ENCODE measurements at regions not wholly inside any gene's neighbourhood (a gene's known extent, or its start where the extent isn't known, plus 50 kb on each side); places are given as distances from the start of the nearest gene placed in this dataset.

DNA sequence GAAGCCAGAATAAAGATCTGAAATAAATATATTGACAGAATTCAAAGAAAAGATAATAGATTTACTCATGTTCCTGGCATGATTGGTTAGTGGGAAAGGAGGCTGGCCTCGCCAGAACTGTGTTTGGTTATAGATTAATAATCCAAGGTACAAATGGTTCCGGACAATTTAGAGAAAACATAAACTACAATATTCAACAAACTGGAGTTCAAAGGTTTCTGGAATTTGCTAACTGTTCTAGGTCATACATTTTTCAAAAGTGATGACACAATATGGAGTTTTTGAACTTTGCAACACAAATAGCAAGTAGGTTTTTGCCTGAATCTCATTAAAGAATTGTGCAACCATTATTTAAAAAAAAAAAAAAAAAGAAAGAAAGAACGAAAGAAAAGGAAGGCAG is 251.7 kb upstream of the SALL1 start:
- DNase-seq: no peak

DNA sequence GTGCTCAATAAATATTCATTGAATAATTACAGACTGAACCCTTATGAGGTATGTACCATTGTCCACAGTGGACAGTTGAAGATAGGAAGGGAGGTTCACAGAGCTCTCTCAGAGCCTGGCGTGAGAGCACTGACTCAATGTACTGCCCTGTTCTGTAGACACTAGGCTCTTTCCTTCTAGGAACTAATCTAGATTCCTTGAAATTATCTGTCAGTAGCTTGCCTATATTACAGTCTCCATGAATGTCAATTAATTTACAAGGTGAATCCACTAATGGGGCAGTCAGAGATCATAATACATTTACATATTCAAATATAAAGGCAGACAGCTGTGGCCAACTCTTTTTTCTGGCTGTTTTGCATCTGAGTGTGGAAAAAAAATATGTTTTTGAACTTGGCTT is 251.2 kb upstream of the SALL1 start:
- DNase-seq: no peak

DNA sequence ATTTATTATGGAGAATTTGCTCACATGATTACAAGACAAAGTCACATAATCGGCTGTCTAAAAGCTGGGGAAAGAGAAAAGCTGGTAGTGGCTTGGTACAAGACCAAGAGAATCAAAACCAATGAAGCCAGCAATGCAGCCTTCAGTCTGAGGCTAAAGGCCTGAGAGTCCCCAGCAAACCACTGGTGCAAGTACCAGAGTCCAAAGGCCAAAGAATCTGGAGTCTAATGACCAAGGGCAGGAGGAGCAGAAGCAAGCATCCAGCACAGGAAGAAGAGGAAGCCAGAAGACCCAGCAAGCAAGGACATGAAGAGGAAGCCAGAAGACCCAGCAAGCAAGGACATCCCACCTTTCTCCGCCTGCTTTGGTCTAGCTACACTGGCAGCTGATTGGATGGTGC is 250.6 kb upstream of the SALL1 start:
- DNase-seq: no peak

DNA sequence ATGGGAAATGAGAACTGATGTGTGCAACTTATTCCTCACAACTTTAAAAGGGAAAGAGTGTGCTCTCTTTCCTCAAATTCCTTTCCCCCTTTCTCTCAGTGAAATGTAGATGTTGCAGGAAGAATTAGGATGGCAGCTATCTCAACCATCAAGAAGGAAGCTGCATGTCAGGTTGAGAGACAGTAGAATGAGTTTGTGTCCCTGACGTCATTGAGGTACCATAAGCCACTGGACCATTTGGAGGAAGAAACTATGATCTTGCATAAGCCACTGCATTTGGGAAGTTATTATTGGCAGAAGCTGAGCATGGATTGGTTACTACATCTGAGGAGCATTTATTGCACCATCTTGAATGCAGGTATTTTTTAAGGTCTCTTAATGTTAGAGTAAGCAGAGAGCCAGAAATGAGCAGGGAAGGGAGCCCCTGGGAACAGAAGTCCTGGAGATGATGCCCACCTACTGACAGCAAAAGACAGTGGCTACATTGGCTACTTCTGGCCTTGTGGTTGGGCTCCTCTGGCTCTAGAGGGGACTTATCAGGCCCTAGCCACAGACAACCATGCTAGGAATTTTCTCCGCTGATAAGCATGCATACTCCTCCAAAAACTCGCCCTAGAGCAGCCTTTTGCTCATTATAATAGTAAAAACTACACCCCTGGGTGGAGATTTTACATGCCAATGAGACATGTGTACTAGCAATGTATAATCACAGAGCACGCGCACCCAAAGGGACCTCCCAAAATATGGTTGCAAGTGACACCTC is 249.0 kb upstream of the SALL1 start:
- no peak for DNase-seq

DNA sequence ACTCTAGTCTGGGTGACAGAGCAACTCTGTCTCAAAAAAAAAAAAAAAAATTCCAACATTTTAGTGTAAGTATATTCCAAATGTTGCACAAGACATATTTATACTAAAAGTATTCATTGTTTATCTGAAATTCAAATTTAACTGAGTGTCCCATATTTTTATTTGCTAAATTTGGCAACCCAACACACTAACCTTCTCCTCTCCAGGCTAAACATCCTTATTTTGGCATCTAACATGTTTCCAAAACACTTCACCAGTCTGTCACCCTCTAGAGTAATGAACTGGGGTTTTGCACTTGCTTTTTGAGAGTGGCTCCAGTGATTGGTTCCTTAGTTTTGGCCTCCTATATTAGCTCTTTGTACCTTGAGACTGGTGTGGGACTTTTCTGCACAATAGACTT is 243.4 kb upstream of the SALL1 start:
- DNase-seq: no peak

DNA sequence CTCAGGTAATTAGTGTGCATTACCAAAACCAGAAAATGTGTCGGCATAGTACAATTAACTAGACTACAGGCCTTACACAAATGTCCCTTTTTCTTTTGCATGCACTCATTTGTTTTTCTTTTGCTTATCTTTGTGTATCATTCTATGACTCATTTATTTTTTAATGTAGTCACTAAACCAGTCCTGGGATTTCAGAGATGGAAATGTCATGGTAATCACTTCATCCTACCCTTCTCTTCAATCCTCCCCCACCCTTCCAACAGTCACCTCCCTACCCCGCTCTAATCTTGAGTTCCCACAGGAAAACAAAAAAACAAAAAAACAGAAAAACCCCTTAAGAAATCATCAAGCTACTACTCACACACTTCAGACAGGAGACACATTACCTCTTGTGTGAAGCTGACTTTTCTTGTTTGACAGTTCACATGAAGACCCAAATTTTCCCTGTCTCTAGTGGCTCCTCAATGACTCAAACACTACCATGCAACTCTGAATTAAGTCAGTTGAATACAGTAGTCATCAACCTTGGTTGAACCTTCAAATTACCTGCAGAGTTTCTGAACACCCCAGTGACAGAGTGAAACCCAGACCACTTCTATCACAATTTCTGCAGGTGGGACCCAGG is 242.4 kb upstream of the SALL1 start:
- no peak for DNase-seq

DNA sequence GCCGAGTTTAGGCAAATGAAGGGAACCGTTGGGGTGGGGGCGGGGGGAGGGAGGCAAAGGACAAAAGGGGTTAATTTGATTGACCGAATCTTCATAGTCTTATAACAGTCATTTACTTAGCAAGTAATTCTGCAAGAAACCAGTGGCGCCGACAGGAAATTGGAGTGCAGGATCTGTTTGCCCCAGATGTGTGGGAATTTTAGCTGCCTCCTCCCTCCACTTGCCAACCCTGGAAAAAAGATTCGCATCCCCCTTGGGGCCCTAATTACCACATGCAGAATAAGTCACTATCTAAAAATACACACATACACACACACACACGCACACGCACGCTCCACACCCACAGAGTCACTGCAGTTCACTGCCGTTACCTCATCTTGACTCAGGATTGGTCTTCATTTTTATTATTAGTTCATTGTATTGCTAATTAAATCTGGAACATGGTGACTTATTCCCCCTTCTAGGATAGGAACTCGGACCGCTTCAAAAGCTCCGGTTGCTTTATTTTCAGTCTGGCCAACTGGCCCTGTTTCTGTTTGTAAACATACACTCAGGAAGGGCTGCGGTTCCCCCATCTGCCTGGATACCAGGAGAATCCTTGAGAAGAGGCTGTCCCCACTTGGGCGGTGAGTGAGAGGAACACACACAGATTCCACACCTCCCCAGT is 241.6 kb upstream of the SALL1 start:
- DNase-seq: no peak

DNA sequence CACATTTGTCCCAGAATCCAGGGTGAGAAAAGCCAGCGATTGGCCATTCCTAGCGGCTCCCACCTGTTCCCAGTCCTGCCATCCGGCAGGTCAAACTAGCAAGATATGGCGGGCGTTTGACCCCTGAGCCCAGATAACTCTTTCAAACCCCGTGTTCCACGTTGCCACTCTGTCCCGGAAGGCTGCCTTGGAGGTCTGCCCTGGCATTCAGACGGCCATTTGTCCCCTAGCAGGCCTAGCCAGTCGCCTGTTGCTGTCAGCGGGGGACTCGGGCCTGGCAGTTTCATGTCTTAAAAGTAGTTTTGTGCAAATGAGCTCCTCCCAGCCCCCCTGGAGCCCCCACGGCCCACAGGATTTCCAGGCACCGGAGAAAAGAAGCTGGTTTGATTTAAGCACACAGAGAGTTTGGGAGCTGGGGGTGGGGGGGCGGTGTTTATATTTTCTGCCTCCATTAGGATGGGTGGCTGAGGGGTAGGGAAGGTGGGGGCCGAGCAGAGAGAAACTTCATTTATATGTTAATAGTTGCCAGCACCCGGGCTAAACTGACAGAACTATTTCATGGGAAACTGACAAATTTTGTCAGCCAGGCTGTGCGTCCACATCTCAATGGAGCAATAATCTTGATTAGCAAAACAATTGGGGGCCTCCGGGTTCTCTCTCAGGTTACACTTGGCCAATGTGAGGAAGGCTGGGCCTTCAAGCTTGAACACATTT is 240.9 kb upstream of the SALL1 start:
- no peak for DNase-seq

DNA sequence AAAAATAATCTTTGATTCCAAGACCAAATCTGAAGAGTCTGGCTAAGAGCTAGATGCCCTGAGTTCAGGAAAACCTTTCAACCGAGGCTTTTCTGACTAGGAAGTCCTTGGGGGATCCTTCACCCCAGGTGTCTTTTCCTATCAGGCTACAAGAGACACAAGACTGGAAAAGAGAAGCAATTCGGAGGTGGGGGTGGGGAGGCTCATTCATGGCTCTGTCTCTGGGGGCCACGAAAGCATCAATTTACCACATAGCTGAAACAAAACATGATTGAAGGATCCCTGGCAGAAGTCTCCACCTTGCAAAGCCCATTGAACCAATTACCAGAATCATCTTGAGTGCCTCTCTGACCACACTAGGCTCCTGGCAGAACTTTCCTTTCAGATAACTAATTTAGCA is 239.8 kb upstream of the SALL1 start:
- DNase-seq: no peak

DNA sequence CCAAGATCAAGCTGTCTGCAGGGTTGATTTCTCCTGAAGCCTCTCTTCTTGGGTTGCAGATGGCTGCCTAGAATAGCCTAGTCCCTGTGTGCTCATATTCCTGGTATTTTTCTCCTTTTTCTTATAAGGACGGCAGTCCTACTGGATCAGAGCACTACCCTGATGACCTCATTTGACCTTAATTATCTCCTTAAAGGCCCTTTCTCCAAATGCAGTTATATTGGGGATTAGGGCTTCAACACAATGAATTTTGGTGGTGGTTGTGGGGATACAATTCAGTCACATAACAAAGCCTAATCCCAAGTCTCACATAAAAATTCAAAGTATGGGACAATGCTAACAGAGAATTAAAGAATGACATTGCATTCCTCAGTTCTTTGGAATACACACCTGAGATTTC is 238.8 kb upstream of the SALL1 start:
- DNase-seq: no peak

DNA sequence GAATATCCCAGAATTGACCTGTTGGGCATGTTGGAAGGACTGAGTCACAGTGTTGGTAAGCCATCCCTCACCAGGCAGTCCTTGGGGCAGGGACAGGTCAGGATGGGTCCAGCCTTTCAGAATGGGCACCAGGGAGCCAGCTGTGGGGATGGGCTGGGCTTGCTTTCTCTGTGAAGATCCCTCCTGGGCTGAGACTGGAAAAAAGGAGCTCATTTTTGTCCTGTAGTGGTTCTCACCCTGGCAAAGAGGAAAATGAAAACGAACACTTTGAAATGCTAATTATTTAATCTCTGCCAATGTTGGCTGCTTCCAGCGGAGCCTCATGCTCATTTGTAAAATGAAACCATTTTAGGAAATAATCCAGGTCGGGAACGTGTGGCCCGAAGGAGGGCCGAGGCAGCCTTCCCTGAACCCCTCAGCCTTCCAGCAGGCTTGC is 237.5 kb upstream of the SALL1 start:
- no peak for DNase-seq

DNA sequence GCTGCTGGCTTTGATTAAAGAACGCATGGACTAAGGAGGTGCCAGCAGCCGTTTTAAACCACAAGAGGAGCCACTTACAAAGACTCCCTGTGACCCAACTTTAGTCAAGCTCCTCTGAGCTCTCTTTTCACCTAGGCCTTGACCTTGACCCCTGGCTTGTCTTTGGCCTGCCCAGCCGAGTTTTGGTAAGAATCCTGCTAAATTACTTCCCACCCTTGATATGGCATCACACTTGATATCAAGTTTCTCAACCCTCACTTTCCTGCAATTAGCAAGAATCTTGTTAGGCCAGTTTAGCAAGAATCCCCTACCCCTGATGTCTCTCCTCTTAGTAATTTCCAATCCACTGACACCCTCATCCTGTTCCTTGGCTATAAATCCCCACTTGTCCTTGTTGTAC is 232.8 kb upstream of the SALL1 start:
- no peak for DNase-seq

DNA sequence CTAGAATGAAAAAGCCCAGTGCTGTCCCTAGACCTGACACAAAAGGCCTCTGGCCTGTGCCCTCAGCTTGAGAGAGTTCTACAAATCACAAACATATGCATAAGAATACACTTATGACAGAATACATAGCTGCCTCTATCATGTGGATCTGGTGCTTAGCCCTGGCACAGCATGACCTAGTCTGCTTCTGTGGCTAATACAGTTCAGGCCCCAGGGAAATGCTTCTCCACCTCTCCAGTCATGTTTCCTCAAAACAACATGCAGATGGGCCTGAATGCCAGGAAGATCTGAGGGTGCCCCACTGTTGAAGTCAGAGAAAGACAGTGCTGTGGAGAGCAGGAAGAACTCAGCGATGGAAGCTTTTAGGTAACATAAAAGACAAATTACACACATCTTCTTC is 231.9 kb upstream of the SALL1 start:
- DNase-seq: no peak

DNA sequence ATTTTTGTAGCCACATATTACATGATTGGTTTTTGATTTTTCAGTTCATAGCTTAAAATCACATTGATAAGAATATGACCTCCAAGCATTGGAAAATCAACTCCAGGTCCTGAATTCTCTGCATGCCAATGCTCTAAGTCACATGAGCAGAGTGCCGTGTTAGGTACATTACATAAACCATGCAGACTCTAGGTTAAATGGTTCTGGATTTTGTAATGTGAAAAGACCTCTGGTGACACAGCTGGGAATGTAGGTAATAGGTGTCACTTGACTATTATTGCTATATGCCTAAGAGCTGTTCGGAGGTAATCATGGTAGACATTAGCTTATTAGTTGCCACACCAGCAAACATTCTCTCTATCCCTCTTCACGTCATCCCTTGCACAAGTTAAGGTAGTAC is 231.1 kb upstream of the SALL1 start:
- DNase-seq: no peak

DNA sequence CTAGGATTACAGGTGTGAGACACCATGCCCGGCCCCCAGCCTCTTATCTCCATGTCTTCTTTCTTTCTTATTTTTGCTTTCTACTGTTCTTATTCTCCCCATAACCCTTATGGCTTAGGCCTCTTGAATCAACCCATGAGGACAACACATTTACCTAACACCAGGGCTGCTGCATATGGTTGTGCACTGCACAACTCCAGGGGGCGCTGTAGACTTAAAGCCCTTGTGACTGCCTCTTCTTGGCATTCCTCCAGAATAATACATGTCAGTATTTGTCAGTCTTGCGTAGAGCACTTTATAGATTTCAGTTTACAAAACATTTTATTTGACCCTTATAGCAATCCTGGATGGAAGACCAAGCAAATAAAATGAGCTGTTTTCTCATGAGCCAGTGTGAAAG is 225.0 kb upstream of the SALL1 start:
- DNase-seq: no peak

DNA sequence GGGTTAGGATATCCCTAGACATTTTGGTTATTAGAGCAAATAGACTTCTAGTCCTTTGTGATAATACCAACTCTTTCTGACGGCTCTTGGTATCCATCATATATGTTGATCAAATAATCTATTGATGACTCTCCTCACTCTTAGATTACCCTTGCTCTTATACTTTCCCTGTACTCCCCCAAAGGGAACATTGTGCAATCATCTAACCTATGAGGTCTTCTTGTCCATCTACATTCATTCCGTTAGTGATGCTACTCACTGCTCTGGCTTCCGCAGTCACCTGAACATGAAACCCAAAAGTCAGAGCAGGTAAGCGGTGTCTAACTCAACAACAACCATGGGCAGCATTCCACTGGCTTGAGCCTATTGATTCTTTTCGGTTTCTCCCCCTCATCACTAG is 223.7 kb upstream of the SALL1 start:
- no peak for DNase-seq

DNA sequence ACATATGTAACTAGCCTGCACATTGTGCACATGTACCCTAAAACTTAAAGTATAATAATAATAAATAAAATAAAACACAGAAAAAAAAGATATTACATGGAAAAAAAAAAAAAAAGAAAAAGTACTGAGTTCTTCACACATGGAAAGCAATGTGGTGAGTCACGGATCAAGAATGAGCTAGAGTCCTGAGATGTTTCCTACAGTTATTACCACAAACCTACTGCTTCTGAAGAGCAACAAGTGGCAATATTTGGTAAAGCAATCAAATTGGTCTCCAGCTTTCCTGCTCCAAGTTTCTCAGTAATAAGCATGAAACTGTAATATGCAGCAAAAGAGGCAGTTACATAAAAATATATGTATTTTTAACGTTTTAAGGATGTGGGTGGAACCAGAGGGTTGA is 223.3 kb upstream of the SALL1 start:
- no peak for DNase-seq

DNA sequence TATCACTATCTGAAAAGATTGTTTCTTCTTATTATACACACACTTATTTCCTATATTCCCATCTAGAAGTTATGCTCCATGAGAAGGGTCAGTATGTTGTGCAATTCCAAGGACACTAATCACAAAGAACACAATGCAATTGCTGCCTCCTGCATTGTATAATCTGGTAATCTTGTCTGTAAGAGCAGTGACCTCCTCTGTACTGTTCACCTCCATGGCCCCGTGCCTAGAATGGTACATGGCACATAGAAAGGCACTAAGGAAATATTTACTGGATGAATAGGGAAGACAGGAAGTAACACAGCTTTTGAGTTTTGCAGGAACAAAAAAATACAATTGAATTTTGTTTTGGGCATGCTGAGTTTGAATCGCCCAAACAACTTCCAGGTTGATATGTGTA is 214.6 kb upstream of the SALL1 start:
- DNase-seq: no peak

DNA sequence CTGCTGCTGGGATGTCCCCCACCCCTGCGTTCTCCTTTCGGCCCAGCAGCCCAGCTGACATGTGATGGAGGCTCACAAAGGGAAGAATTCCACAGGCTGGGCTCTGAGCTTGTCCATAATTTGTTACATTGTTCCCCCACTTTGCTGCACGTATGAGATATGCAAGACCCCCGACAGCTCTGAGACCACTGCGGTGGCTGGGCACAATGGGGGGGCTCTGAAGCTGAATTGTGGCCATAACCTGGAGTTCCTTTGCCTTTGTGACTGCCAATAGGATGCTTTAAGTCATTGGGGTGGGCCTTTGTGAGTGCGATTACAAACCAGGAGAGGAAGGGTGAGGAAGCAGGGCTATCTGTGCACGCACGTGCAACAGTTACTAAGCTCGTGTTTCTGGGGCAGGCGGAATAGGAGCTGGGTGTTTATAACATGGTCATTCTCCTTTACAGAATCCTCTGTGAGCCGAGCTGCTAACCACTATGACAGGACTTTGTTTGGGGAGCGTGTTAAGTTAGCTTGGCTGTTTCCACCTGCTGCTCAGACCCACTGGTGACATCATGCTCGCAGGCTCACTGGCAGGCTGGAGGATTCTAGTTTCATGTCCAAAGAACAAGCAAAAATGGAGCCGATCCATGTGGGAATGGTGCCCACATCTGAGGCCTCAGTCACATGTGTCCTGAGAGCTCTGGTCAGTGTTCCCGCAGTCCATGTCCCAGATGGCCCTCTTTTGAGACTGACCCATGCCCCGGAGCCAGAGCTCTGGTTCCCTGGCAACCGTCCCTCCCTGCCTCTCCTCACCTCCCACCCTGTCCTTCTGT is 208.3 kb upstream of the SALL1 start:
- no peak for DNase-seq

DNA sequence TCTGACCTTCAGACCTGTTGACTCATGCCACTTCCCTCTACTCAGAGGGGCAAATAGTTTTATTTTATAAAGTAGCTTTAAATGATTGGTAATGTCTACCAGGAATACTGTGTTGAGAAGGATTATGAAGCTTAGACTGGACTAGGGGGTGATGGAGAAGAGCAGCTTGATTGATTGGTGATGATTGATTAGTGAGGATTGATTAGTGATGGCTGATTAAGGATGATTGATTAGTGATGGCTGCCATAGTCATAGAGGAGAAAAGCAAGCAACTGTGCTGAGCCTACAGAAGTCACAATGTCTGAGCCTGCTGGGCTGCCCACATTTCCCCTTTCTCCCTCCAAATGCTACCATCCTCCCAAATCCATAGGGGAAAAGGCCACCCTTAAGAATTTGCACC is 206.8 kb upstream of the SALL1 start:
- DNase-seq: no peak

DNA sequence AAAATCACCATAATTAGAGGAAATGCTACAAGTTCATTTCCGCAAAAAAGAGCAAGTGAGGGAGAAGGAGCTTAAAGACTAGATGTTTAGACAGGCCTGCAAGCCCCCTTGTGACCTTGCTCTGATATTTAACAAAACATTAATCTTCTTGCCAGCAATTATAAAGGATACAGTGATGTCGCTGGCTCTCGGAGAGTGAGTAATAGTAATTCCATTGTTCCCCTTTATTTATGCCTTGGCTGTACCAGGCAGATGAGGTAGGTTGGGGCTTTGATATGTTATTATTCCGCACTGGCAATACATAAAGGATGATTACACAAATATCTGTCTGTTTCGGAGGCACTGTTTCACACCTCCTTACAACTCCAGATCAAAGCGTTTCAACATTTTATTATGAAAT is 204.8 kb upstream of the SALL1 start:
- DNase-seq: no peak

DNA sequence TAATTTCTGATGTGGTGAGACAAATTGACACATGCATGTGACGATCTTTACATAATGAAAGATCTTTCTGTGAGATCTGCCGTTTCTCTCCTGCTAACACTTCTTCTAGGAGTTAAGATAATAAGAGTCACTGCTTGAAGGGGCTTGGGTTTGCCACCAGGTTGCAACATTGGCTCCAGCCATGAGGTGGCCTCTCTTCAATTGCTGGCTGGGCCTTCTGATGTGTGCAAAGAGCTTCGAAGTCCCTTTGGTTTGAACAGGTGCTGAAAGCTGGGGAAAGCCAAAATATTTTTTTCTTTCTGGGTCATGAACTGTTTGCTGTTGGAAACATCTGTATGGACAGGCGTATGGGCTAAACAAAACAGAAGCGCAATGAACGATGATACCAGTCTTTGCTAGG is 204.1 kb upstream of the SALL1 start:
- no peak for DNase-seq

DNA sequence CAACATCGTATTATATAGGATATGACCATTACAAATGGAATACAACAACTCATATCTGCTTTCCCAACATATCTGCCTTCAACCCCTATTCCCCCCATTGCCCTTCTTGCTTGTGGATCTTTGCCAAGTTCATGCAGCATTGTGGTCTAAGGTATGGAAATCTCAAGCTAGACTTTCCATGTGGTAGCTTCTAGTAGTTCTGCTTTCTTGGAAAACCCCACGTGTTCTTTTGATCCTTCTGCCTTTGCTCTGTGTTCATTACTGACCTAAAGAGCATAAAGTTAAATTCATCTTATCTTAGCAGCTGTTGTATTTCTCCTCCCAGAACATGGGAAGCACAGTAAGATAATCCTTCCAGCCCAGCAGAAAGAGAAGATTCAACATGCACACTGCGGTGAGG is 202.0 kb upstream of the SALL1 start:
- no peak for DNase-seq
